ENCODE measurements at regions not wholly inside any gene's neighbourhood (a gene's known extent, or its start where the extent isn't known, plus 50 kb on each side); places are given as distances from the start of the nearest gene placed in this dataset.

DNA sequence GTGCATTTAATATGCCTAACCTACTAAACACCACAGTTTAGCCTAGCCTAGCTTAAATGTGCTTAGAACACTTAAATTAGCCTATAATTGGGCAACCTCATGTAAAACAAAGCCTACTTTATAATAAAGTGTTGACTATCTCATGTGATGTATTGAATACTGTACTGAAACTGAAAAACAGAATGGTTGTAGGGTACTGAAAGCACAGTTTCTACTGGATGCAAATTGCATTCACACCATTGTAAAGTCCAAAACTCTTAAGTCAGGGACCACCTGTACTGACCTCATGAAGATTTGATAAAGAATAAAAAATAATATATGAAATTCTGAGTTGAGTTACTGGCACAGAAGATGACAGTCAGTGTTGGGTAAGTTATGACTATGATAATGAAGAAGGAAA, 625.4 kb upstream of the SOX9 start:
- TF ChIP-seq, protein P1, sequence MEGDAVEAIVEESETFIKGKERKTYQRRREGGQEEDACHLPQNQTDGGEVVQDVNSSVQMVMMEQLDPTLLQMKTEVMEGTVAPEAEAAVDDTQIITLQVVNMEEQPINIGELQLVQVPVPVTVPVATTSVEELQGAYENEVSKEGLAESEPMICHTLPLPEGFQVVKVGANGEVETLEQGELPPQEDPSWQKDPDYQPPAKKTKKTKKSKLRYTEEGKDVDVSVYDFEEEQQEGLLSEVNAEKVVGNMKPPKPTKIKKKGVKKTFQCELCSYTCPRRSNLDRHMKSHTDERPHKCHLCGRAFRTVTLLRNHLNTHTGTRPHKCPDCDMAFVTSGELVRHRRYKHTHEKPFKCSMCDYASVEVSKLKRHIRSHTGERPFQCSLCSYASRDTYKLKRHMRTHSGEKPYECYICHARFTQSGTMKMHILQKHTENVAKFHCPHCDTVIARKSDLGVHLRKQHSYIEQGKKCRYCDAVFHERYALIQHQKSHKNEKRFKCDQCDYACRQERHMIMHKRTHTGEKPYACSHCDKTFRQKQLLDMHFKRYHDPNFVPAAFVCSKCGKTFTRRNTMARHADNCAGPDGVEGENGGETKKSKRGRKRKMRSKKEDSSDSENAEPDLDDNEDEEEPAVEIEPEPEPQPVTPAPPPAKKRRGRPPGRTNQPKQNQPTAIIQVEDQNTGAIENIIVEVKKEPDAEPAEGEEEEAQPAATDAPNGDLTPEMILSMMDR (IDR thresholded peaks at IDR 0.05), result no peak
- TF ChIP-seq, protein P2, sequence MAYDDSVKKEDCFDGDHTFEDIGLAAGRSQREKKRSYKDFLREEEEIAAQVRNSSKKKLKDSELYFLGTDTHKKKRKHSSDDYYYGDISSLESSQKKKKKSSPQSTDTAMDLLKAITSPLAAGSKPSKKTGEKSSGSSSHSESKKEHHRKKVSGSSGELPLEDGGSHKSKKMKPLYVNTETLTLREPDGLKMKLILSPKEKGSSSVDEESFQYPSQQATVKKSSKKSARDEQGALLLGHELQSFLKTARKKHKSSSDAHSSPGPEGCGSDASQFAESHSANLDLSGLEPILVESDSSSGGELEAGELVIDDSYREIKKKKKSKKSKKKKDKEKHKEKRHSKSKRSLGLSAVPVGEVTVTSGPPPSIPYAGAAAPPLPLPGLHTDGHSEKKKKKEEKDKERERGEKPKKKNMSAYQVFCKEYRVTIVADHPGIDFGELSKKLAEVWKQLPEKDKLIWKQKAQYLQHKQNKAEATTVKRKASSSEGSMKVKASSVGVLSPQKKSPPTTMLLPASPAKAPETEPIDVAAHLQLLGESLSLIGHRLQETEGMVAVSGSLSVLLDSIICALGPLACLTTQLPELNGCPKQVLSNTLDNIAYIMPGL (CRISPR knock-in tag; IDR thresholded peaks at IDR 0.05; ENCODE audit: borderline replicate concordance), result no peak
- TF ChIP-seq, protein P3, sequence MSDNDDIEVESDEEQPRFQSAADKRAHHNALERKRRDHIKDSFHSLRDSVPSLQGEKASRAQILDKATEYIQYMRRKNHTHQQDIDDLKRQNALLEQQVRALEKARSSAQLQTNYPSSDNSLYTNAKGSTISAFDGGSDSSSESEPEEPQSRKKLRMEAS (IDR thresholded peaks at IDR 0.05), result no peak
- no peak for TF ChIP-seq RCOR1 (IDR thresholded peaks at IDR 0.05; ENCODE audit: low read depth, low read length)
- TF ChIP-seq CEBPB (IDR thresholded peaks at IDR 0.05), result no peak
